DOHH2 (cell line): ENCODE measurements at regions not wholly inside any gene's neighbourhood (a gene's known extent, or its start where the extent isn't known, plus 50 kb on each side); places are given as distances from the start of the nearest gene placed in this dataset.

Source experiments
- EZH2phosphoT487 ChIP-seq: fragments of 200-600 bp; sonication (generic); IDR thresholded peaks from 2 replicates; pipeline ENCODE4 v1.6.1; 2017; ENCODE audit warnings: borderline replicate concordance, mild to moderate bottlenecking, antibody characterized with exemption, low read length, moderate library complexity, mixed read lengths
- TF ChIP-seq, protein P1 (sequence below): fragments of 200-600 bp; sonication (generic); IDR thresholded peaks from one replicate; pipeline ENCODE4 v1.5.1; 2014; ENCODE audit warnings: antibody characterized with exemption, mild to moderate bottlenecking, low read depth, low read length; ENCODE audit not compliant: poor library complexity, severe bottlenecking

DNA sequence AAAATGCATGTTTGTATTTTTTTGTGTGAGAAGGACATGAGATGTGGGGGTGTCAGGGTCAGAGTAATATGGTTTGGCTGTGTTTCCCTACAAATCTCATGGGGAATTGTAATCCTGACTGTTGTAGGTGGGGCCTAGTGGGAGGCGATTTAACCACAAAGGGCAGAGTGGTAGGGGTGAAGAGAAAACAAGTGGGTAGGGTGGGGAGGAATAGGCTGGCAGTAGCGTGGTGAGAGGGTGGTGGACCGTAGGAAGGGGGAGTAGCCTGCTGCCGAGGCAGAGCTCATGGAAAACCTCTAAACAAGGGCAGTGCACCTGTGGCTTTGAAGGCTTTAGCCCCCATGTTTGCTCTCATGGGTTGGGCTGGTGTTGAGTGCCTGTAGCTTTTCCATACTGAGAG lies 152.8 kb upstream of the ZNF519 start:
- TF ChIP-seq, protein P1, sequence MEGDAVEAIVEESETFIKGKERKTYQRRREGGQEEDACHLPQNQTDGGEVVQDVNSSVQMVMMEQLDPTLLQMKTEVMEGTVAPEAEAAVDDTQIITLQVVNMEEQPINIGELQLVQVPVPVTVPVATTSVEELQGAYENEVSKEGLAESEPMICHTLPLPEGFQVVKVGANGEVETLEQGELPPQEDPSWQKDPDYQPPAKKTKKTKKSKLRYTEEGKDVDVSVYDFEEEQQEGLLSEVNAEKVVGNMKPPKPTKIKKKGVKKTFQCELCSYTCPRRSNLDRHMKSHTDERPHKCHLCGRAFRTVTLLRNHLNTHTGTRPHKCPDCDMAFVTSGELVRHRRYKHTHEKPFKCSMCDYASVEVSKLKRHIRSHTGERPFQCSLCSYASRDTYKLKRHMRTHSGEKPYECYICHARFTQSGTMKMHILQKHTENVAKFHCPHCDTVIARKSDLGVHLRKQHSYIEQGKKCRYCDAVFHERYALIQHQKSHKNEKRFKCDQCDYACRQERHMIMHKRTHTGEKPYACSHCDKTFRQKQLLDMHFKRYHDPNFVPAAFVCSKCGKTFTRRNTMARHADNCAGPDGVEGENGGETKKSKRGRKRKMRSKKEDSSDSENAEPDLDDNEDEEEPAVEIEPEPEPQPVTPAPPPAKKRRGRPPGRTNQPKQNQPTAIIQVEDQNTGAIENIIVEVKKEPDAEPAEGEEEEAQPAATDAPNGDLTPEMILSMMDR, result no peak
- no peak for TF ChIP-seq EZH2phosphoT487
